Neutrophil (primary cell): ENCODE measurements at regions not wholly inside any gene's neighbourhood (a gene's known extent, or its start where the extent isn't known, plus 50 kb on each side); places are given as distances from the start of the nearest gene placed in this dataset.
"Not testable (repeated sequence)": the region's sequence is repeated elsewhere in the genome, so short reads cannot be mapped to it uniquely, and the experiment has no call there.

ENCODE experiments used
- H3K27ac ChIP-seq: fragments of 200-600 bp; sonication (generic); 2 replicates; pipeline ENCODE4 v1.5.1; 2016; ENCODE audit warnings: mild to moderate bottlenecking, moderate library complexity
- H3K27me3 ChIP-seq: fragments of 200-600 bp; sonication (generic); 2 replicates; pipeline ENCODE4 v1.6.0; 2016; ENCODE audit warnings: mild to moderate bottlenecking
- H3K36me3 ChIP-seq: fragments of 200-600 bp; sonication (generic); 2 replicates; pipeline ENCODE4 v1.5.1; 2017
- H3K4me1 ChIP-seq, 2 experiments: fragments of 200-600 bp in 1 of 2; sonication (generic) in 1 of 2; 1 replicate in 1 of 2; 2 replicates in 1 of 2; pipeline versions ENCODE4 v1.5.1 to v1.6.1; 2013 to 2016; ENCODE audit warnings: low read depth in 1 of 2, low read length in 1 of 2, mild to moderate bottlenecking in 1 of 2, moderate library complexity in 1 of 2; ENCODE audit not compliant: control insufficient read depth in 1 of 2, insufficient read depth in 1 of 2
- H3K4me3 ChIP-seq, 2 experiments: fragments of 200-600 bp in 1 of 2; sonication (generic) in 1 of 2; 1 replicate in 1 of 2; 2 replicates in 1 of 2; pipeline ENCODE4 v1.5.1; 2013 to 2016; ENCODE audit warnings: low read depth in 1 of 2, low read length in 1 of 2, mild to moderate bottlenecking in 1 of 2, moderate library complexity in 1 of 2
- H3K9me3 ChIP-seq: fragments of 200-600 bp; sonication (generic); 2 replicates; pipeline ENCODE4 v1.5.1; 2016
- CTCF ChIP-seq: fragments of 200-600 bp; sonication (generic); IDR thresholded peaks from 2 replicates; pipeline ENCODE4 v1.5.1; 2016; ENCODE audit warnings: antibody characterized with exemption

- Histone ChIP-seq H3K4me1 (no peaks in the 10 kb centered on the region), H3K4me3 (no peak overlapping the region), H3K36me3 (no peaks in the 10 kb centered on the region), H3K27me3 (no peaks in the 10 kb centered on the region), H3K27ac (no peak overlapping the region), H3K9me3 (no peaks in the 10 kb centered on the region)
- TF ChIP-seq CTCF: no peak
These were observed 142.4 kb upstream of the GRAMD2B start for GRCh38 chr5:126280846-126281245.

- H3K27ac ChIP-seq: no peak overlapping the region
- H3K27me3 ChIP-seq: no peaks in the 10 kb centered on the region
- no peaks in the 10 kb centered on the region for H3K9me3 ChIP-seq
- no peak for TF ChIP-seq CTCF
- H3K4me1 ChIP-seq: no peaks in the 10 kb centered on the region
- H3K4me3 ChIP-seq: no peak overlapping the region
- no peaks in the 10 kb centered on the region for H3K36me3 ChIP-seq
These were observed 138.1 kb upstream of the GRAMD2B start for GRCh38 chr5:126284977-126285696.

- H3K27ac ChIP-seq, H3K4me3 ChIP-seq, H3K9me3 ChIP-seq, H3K4me1 ChIP-seq, H3K27me3 ChIP-seq, H3K36me3 ChIP-seq: not testable (repeated sequence)
These were observed 127.1 kb upstream of the GRAMD2B start for GRCh38 chr5:126296121-126296520.

- Histone ChIP-seq H3K27ac (no peak overlapping the region), H3K36me3 (no peaks in the 10 kb centered on the region), H3K4me3 (no peak overlapping the region), H3K27me3 (no peaks in the 10 kb centered on the region), H3K4me1 (no peaks in the 10 kb centered on the region), H3K9me3 (no peaks in the 10 kb centered on the region)
- TF ChIP-seq CTCF: no peak
These were observed 122.9 kb upstream of the GRAMD2B start for GRCh38 chr5:126300293-126300692.

GRCh38 chr5:126301056-126301455 lies 122.2 kb upstream of the GRAMD2B start:
- Histone ChIP-seq H3K4me1 (no peaks in the 10 kb centered on the region), H3K27ac (no peak overlapping the region), H3K36me3 (no peaks in the 10 kb centered on the region), H3K27me3 (no peaks in the 10 kb centered on the region), H3K4me3 (no peak overlapping the region), H3K9me3 (no peaks in the 10 kb centered on the region)
- TF ChIP-seq CTCF: no peak

- H3K4me3 ChIP-seq: no peak overlapping the region
- TF ChIP-seq CTCF: no peak
- no peaks in the 10 kb centered on the region for H3K36me3 ChIP-seq
- no peaks in the 10 kb centered on the region for H3K27me3 ChIP-seq
- no peaks in the 10 kb centered on the region for H3K4me1 ChIP-seq
- no peaks in the 10 kb centered on the region for H3K9me3 ChIP-seq
- no peak overlapping the region for H3K27ac ChIP-seq
These were observed 113.3 kb upstream of the GRAMD2B start for GRCh38 chr5:126309860-126310259.
